ENCODE measurements at regions not wholly inside any gene's neighbourhood (a gene's known extent, or its start where the extent isn't known, plus 50 kb on each side); places are given as distances from the start of the nearest gene placed in this dataset.
"Not testable (repeated sequence)": the region's sequence is repeated elsewhere in the genome, so short reads cannot be mapped to it uniquely, and the experiment has no call there.

DNA sequence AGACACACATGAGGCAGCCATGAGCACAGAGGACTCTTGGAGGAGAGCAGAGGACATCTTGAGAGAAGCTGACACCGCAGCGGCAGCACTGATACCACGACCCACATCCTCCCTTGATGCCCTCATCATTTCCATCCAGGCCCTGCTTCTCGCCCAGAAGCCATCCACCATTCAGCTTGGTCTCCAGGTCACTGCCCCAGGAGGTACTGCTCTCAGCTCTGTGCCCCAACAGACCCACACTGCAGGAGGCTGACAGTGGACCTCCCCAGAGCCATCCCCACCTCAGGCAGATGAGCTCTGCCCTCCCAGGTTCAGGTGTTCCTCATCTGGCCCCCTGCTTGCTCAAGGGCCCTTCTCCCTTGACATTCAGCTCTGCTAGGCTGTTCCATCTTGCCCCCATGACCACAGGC is 74.9 kb downstream of the ACKR3 start:
- no peak for TF ChIP-seq CTCF (IDR thresholded peaks at IDR 0.05; ENCODE audit: low read depth, low read length)
- no peak overlapping the region for H3K4me3 ChIP-seq (ENCODE audit: low read depth, low read length)

- not testable (repeated sequence) for H3K4me3 ChIP-seq (ENCODE audit: low read depth, low read length)
These were observed 75.5 kb downstream of the ACKR3 start for GRCh38 chr2:236645141-236645540.

DNA sequence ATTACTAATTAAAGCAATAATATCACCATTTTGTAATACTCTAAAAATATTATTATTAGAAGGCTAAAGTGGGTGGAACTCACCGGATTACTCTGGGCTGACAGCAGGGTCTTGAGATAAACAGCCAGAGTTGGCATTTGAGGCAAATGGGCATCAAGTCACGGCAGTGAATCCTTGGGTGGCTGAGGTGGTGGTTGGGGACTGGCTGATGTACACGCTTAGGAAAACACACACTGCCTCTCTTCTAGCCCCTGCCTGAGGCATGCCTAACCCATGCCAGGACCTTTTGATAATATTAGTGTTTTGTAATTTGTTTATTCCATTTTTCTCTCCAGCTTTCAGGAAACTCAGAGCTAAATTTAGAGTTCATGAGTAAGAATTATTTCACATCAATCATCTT is 76.8 kb downstream of the ACKR3 start:
- H3K4me3 ChIP-seq (ENCODE audit: low read depth, low read length): no peak overlapping the region
- no peak for TF ChIP-seq CTCF (IDR thresholded peaks at IDR 0.05; ENCODE audit: low read depth, low read length)

- TF ChIP-seq CTCF (IDR thresholded peaks at IDR 0.05; ENCODE audit: low read depth, low read length): no peak
- no peak overlapping the region for H3K4me3 ChIP-seq (ENCODE audit: low read depth, low read length)
These were observed 77.2 kb downstream of the ACKR3 start for GRCh38 chr2:236646871-236647270.

DNA sequence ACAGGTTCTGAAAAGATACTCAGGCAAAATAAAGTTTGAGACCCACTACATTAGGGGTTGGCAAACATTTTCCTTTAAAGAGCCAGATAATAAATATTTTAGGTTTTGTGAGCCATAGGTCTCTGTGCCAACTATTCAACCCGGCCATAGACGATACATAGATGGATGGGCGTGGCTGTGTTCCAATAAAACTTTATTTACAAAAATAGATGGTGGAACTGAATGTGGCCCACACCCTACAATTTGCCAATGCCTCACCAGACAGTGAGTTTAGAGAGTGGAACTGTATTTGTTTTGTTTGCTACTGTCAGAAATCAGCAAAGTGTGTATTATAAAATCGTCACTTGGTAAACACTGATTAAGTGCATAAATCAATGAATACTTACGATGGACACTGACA is 78.0 kb downstream of the ACKR3 start:
- H3K4me3 ChIP-seq (ENCODE audit: low read depth, low read length): no peak overlapping the region
- TF ChIP-seq CTCF (IDR thresholded peaks at IDR 0.05; ENCODE audit: low read depth, low read length): no peak

DNA sequence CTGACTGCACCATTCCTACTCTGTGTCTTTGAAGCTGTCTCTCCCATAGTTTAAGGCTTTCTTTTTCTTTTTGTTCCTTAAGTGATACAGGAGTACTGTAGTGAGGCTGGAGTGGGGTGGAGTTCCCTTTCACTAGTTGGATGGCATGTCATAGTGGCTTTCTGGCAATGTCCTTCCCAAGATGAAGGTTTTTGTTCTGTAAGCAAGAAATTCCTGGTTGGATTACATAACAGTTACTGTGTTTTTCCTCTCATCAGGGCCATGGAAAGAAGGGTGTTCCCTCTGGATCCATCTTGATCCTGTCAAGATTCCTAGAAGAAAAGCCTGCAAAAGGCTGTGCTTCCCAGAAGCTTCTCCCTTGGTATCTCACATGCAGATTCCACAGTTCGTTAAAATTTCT is 84.2 kb downstream of the ACKR3 start:
- no peak for TF ChIP-seq CTCF (IDR thresholded peaks at IDR 0.05; ENCODE audit: low read depth, low read length)
- no peak overlapping the region for H3K4me3 ChIP-seq (ENCODE audit: low read depth, low read length)

GRCh38 chr2:236654496-236654895 is 84.9 kb downstream of the ACKR3 start:
- no peak for TF ChIP-seq CTCF (IDR thresholded peaks at IDR 0.05; ENCODE audit: low read depth, low read length)
- no peak overlapping the region for H3K4me3 ChIP-seq (ENCODE audit: low read depth, low read length)

DNA sequence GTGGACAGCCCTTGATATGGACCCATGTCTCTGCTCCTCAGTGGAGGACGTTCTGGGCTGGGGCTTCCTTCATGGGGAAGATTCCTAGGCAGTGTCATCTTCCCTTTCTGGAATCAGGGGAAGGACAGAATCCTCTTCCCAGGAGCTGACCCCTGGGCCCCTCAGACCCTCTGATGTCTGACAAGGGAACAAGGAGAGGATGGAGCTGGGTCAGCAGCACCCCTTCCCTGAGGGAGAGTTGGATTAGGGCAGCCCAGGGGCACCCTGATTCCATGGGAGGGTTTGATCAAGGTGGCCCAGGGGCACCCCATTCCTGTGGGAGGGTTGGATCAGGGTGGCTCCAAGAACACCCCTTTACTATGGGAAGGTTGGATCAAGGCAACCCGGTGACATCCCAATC is 86.5 kb downstream of the ACKR3 start:
- H3K4me3 ChIP-seq (ENCODE audit: low read depth, low read length): no peak overlapping the region
- no peak for TF ChIP-seq CTCF (IDR thresholded peaks at IDR 0.05; ENCODE audit: low read depth, low read length)

Measured in WI38 (cell line).